Suprapubic skin (tissue), 4 donors: ENCODE measurements at regions not wholly inside any gene's neighbourhood (a gene's known extent, or its start where the extent isn't known, plus 50 kb on each side); places are given as distances from the start of the nearest gene placed in this dataset.

Experiments
- CTCF ChIP-seq, 2 donors: fragments of 200-600 bp in 1 of 2; fragments of 450-650 bp in 1 of 2; sonication (generic) in 1 of 2; IDR thresholded peaks; one replicate each; pipeline ENCODE4 v1.5.1; 2016 to 2019; ENCODE audit warnings: antibody characterized with exemption in 2 of 2, mild to moderate bottlenecking in 1 of 2, moderate library complexity in 1 of 2
- EP300 ChIP-seq: sonication (generic); formaldehyde crosslinking; IDR thresholded peaks from one replicate; pipeline ENCODE4 v1.6.1; 2017; ENCODE audit warnings: antibody characterized with exemption
- POLR2A ChIP-seq, 2 donors: fragments of 450-650 bp; IDR thresholded peaks; one replicate each; pipeline ENCODE4 v1.6.1; 2017; ENCODE audit warnings: antibody characterized with exemption in 2 of 2, mild to moderate bottlenecking in 2 of 2, moderate library complexity in 2 of 2
- POLR2AphosphoS5 ChIP-seq, 3 donors: sonication (generic); formaldehyde crosslinking; IDR thresholded peaks; one replicate each; pipeline ENCODE4 v1.6.1; 2017; ENCODE audit warnings: antibody characterized with exemption in 3 of 3

- TF ChIP-seq CTCF (IDR thresholded peaks at IDR 0.05) (no peak), POLR2A (IDR thresholded peaks at IDR 0.05) (no peak), POLR2AphosphoS5 (IDR thresholded peaks at IDR 0.05) (no peak), EP300 (no peak)
Observed at GRCh38 chr16:75931043-75931442, 204.8 kb upstream of the CPHXL start.
